Lower lobe of right lung (tissue), 2 donors: ENCODE measurements at regions not wholly inside any gene's neighbourhood (a gene's known extent, or its start where the extent isn't known, plus 50 kb on each side); places are given as distances from the start of the nearest gene placed in this dataset.

Experiments
- ATAC-seq, 2 donors: fragments of 200-7000 bp; cut with Tn5 transposase; one replicate each; pipeline ENCODE4 v1.9.1; 2020 to 2022; ENCODE audit warnings: mild to moderate bottlenecking in 2 of 2, moderate library complexity in 2 of 2
- DNase-seq: peaks from one replicate; pipeline ENCODE4 v3.0.0-alpha.2; 2020
- H3K27ac ChIP-seq: fragments of 200-600 bp; one replicate; pipeline ENCODE4 v1.8.0; 2022
- H3K27me3 ChIP-seq: fragments of 200-600 bp; one replicate; pipeline ENCODE4 v1.8.0; 2022; ENCODE audit warnings: low read depth
- H3K36me3 ChIP-seq: fragments of 200-600 bp; one replicate; pipeline ENCODE4 v1.8.0; 2022; ENCODE audit warnings: mild to moderate bottlenecking
- H3K4me1 ChIP-seq: fragments of 200-600 bp; one replicate; pipeline ENCODE4 v1.8.0; 2022
- H3K4me3 ChIP-seq: fragments of 200-600 bp; one replicate; pipeline ENCODE4 v1.8.0; 2022; ENCODE audit warnings: mild to moderate bottlenecking
- H3K9me3 ChIP-seq: fragments of 200-600 bp; one replicate; pipeline ENCODE4 v1.8.0; 2022
- intact Hi-C: fragments of 100-400 bp; cut with DNase I; formaldehyde crosslinking; loops from one replicate; pipeline ENCODE4 v1.11.0; 2022
- TF ChIP-seq, protein P1 (sequence below): fragments of 200-600 bp; IDR thresholded peaks from one replicate; pipeline ENCODE4 v1.8.0; 2022; ENCODE audit warnings: antibody characterized with exemption, mild to moderate bottlenecking
- donor health status: DM: no; HTN: yes; CAD: no; lungs with severe emphysema.

DNA sequence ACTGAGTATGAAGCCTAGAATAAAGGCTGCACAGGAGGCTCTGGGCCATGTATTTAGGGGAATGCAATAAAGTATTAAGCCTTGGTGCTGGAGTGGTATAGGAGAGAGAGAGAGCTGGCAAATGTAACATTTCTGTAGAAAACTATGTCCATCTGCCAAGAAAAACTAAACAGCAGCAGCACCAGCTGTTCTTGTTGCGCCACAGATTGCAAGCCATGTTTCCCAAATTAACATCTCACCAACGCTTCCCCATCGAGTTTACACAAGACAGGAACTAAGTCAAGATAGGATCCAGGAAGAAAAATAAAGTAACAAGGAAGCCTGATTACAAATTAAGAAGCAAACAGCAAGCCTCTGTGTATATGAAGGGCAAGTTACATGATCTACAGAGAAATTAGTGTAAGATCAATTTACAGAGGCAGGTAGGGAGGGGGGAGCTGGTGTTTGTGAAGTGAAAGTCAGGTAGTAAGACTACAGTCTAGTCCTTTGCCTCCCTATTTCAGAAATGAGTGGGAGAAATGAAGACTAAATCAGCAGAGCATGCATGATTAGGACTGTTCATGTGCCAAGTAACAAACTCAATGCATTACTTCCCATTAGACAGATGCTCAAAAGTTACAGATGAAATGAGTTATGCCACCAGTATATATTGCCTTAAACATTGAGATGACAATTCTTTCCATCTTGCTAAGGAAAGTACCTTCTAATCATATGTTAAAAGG, 900.5 kb downstream of the EPHA3 start:
- ATAC-seq (no peak), DNase-seq (no peak)
- intact Hi-C loops = no loop called here
- Histone ChIP-seq H3K36me3 (no peaks in the 10 kb centered on the region), H3K9me3 (no peaks in the 10 kb centered on the region), H3K27ac (no peak overlapping the region), H3K27me3 (no peaks in the 10 kb centered on the region), H3K4me3 (no peak overlapping the region), H3K4me1 (peaks cover 11% of the 10 kb centered on the region)
- TF ChIP-seq, protein P1, sequence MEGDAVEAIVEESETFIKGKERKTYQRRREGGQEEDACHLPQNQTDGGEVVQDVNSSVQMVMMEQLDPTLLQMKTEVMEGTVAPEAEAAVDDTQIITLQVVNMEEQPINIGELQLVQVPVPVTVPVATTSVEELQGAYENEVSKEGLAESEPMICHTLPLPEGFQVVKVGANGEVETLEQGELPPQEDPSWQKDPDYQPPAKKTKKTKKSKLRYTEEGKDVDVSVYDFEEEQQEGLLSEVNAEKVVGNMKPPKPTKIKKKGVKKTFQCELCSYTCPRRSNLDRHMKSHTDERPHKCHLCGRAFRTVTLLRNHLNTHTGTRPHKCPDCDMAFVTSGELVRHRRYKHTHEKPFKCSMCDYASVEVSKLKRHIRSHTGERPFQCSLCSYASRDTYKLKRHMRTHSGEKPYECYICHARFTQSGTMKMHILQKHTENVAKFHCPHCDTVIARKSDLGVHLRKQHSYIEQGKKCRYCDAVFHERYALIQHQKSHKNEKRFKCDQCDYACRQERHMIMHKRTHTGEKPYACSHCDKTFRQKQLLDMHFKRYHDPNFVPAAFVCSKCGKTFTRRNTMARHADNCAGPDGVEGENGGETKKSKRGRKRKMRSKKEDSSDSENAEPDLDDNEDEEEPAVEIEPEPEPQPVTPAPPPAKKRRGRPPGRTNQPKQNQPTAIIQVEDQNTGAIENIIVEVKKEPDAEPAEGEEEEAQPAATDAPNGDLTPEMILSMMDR = no peak

DNA sequence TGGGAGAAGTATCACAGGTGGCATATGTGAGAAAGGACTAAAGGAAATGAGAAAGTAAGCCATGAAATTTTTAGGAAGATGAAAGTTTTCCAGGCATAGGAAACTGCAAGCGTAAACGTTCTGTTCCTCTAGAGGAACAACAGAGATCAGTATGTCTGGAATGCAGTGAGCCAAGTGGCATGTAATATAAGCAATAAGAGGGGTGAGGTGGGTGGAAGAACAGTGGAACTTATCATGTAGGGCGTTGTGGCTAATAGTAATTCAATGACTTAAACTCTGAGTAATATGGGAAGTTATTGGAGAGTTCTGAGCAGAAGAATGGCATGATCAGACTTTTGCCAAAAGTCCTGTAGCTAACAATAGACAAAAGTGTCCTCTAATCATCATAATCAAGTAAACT, 902.9 kb downstream of the EPHA3 start:
- DNase-seq (no peak), ATAC-seq (peak; percentile 19 to 59)
- H3K9me3 ChIP-seq = no peaks in the 10 kb centered on the region
- TF ChIP-seq, protein P1 = no peak
- intact Hi-C loops = no loop called here
- no peaks in the 10 kb centered on the region for H3K36me3 ChIP-seq
- peaks cover 11% of the 10 kb centered on the region for H3K4me1 ChIP-seq
- H3K27me3 ChIP-seq = no peaks in the 10 kb centered on the region
- no peak overlapping the region for H3K4me3 ChIP-seq
- H3K27ac ChIP-seq = no peak overlapping the region

DNA sequence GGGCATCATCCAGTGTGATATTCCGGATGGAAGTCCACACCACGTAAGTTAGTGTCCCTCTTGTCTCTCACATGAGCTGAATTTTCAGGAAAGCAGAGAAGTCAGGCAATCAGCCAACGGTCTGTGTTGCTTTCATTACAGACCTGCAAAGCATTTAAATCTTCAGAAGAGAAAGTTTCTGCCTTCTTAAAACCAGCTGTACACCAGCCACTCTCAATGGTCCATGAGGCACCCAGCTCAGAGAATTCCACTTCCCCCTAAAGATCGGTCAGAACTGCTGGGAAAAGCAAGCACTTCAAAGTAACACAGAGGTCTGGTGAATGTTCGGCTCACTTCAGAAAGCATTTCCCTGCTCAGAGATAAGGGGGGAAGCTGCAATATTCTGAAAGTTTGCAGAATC, 903.7 kb downstream of the EPHA3 start:
- Histone ChIP-seq H3K27me3 (no peaks in the 10 kb centered on the region), H3K27ac (no peak overlapping the region), H3K9me3 (no peaks in the 10 kb centered on the region), H3K4me1 (peaks cover 11% of the 10 kb centered on the region), H3K4me3 (no peak overlapping the region), H3K36me3 (no peaks in the 10 kb centered on the region)
- intact Hi-C loops = no loop called here
- TF ChIP-seq, protein P1 = no peak
- ATAC-seq (peak in 1 of 2 donors; percentile 43), DNase-seq (no peak)

DNA sequence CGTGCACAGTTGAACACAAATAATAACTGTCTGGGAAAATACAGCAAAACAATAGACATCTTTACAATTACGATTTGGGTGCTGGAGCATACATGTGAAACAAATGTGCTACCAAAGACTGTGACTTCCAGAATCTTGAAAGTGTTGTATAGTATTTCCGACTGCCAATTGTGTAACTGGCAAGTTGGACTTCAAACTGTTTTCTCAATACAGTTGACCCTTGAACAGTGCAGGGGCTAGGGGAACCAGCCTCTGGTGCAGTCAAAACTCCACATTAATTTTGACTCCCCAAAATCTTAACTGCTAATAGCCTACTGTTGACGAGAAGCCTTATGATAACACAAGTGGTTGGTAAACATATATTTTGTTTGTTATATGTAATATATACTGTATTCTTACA, 904.2 kb downstream of the EPHA3 start:
- TF ChIP-seq, protein P1 = no peak
- intact Hi-C loops = no loop called here
- Histone ChIP-seq H3K4me3 (no peak overlapping the region), H3K4me1 (peaks cover 11% of the 10 kb centered on the region), H3K27me3 (no peaks in the 10 kb centered on the region), H3K9me3 (no peaks in the 10 kb centered on the region), H3K27ac (no peak overlapping the region), H3K36me3 (no peaks in the 10 kb centered on the region)
- no peak for DNase-seq
- ATAC-seq = no peak

DNA sequence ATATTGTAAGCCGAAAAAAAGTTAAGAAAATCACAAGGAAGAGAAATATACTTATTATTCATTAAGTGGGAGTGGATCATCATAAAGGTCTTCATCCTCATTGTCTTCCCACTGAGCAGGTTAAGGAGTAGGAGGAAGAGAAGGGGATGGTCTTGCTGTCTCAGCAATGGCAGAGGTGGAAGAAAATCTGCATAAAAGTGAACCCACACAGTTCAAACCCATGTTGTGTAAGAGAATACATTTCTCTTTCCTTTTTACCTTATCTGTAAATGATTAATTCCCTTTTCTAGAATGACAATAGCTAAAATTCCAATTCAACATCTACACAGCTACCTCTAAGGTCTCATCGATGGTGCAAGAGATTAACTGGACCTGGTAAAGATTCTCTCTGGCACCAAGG, 904.6 kb downstream of the EPHA3 start:
- Histone ChIP-seq H3K27ac (no peak overlapping the region), H3K27me3 (no peaks in the 10 kb centered on the region), H3K4me1 (peaks cover 11% of the 10 kb centered on the region), H3K9me3 (no peaks in the 10 kb centered on the region), H3K4me3 (no peak overlapping the region), H3K36me3 (no peaks in the 10 kb centered on the region)
- intact Hi-C loops = no loop called here
- DNase-seq (no peak), ATAC-seq (no peak)
- TF ChIP-seq, protein P1 = no peak
